GM20000 (cell line): ENCODE measurements at regions not wholly inside any gene's neighbourhood (a gene's known extent, or its start where the extent isn't known, plus 50 kb on each side); places are given as distances from the start of the nearest gene placed in this dataset.

Source experiments
- DNase-seq: peaks from one replicate; pipeline ENCODE4 v3.0.0; 2012; ENCODE audit warnings: low spot score
- TF ChIP-seq, protein P1 (sequence below): IDR thresholded peaks from 2 replicates; pipeline ENCODE4 v1.5.1; 2012; ENCODE audit warnings: mild to moderate bottlenecking, control low read depth; ENCODE audit errors: extremely low read depth, missing control alignments

DNA sequence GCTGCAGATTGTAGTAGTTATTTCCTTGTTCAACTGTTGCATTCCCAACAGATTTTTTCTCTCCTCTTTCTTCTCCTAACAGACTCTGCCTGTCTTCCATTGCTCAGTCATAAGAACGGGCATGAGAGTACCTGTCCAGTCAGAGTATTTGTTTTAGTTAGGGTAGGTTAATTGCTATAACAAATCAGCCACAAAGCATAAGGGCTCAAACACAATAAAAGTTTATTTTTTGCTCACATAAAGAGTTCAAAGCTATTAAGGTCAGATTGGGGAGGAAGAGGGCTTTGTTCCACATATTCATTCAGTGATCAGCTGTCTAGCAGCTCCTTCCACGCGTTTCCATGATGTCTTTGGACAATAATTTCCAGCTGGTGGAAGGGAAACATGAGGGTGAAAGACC lies 92.8 kb upstream of the PLXNC1 start:
- no peak for DNase-seq
- TF ChIP-seq, protein P1, sequence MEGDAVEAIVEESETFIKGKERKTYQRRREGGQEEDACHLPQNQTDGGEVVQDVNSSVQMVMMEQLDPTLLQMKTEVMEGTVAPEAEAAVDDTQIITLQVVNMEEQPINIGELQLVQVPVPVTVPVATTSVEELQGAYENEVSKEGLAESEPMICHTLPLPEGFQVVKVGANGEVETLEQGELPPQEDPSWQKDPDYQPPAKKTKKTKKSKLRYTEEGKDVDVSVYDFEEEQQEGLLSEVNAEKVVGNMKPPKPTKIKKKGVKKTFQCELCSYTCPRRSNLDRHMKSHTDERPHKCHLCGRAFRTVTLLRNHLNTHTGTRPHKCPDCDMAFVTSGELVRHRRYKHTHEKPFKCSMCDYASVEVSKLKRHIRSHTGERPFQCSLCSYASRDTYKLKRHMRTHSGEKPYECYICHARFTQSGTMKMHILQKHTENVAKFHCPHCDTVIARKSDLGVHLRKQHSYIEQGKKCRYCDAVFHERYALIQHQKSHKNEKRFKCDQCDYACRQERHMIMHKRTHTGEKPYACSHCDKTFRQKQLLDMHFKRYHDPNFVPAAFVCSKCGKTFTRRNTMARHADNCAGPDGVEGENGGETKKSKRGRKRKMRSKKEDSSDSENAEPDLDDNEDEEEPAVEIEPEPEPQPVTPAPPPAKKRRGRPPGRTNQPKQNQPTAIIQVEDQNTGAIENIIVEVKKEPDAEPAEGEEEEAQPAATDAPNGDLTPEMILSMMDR: no peak

DNA sequence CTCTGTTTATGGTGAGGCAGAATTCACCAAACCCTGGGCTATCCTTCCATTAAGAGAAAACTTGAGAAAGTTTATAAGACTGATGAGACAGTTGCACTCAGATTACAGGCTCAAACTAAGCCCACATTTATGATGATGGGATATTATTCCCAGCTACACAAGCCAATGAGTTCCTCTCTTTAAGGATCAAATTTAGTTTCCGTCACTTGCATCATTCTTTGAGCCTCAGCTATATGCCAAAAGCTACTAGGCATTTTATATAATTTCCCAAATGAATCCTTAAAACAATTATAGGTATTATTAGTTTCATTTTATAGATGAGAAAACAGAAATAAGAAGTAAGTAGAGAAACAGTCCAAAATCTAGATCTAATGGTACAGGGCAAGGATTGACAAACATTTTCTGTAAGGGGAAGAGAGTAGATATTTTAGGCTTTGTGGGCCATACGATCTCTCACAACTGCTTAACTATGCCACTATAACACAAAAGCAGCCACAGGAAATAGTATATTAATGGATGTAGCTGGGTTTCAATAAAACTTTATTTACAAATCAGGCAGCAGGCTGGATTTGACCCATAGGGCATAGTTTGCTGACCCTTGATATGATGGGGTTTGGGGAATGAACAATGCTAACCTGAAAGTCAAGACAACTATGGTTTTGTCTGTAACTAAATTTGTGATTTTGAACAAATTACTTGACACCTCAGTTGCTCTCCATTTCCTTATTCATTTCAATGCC lies 91.8 kb upstream of the PLXNC1 start:
- DNase-seq: no peak
- TF ChIP-seq, protein P1: no peak

DNA sequence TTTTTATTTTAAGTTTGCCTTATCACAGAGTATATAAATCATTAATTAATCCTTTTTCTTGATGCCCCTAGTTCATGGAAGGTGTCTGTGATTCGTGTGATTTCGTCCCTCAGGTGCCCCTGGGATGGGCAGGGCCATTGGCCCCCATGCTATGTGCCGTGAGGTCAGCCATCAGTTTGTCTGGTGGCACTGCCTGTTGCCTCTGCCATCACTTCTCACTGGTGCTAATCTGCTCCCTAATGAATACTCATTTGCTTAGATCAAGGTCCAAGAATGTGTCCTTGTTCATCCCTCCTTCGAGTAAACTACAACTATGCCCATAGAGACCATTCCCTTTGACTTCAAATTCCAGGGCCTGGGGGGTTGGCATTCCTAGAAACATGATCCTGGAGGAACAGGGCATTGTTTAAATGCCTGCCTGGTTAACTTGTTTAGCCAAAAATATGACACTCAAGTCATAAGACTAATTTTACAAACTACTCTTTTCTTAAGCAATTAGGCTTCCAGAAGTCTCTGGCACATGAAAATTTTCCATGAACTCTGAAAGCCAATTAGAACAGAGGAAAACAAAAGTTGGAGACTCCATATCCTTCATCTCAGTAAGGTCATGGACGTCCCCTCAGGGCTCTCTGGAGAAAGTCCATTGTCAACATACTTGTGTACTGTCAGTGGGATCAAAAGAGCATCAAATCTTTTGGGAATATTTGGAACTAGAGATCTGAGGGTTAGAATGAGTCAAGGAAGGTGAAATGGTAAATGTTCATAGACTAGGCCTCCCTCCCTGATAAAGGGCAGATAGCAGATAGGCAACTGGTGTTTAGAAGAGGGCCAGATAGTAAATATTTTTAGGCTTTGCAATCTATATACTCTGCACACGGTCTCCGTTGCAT lies 90.9 kb upstream of the PLXNC1 start:
- TF ChIP-seq, protein P1: no peak
- no peak for DNase-seq

DNA sequence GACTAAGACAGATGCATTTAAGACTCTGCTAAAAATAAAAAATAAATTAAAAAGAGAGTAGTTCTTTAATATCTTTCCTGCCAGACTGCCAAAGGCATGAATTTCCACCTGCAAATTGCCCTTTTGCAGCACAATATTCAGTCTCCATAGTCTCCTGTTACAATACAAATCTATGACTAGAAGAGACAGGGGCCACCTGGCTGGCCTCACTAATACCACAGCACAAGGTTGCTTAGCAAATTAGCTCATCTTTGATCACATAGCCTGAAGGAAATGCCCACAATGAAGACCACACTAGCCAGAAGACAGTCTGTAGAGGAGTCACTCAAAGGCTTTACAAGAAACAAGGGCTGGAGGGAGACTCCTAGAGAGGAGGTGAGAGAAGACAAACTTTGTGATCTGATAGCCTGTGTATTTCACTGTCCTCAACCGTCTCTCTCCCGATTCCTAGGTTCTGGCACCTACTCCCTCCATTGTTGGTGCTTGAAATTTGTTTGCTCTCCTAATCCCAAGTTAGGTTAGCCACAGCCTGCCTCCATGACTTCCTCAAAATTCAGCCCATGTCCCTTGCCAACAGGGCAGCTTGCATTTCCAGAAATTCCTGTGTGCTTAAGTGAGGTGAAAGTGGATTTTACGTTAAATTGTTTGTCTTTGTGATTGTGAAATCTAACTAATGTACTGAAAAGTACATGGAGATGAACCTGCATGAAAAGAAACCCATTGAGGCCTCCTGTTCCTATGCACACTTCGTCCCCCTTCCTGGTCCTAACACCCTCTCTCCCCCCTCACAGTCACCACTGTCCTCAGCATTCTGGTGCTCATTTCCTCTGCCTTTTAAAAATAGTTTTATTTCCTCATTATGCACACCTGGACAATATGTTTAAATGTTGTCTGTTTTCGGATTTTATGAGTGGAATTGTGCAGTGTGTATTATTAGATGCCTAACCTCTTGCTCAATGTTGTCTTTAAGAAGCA lies 88.7 kb upstream of the PLXNC1 start:
- TF ChIP-seq, protein P1: no peak
- no peak for DNase-seq

DNA sequence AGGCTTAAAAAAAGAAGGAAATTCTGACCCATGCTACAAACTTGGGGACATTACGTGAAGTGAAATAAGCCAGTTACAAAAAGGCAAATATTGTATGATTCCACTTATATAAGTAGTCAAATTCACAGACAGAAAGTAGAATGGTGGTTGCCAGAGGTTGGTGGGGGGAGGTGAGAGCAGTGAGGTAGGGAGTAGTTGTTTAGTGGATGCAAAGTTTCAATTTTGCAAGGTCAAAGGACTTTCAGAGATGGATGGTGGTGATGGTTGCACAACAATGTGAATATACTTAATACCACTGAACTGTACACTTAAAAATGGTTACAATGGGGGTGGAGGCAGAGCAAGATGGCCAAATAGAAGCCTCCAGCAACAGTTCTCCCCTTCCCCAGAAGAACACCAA lies 86.2 kb upstream of the PLXNC1 start:
- DNase-seq: no peak
- TF ChIP-seq, protein P1: no peak

DNA sequence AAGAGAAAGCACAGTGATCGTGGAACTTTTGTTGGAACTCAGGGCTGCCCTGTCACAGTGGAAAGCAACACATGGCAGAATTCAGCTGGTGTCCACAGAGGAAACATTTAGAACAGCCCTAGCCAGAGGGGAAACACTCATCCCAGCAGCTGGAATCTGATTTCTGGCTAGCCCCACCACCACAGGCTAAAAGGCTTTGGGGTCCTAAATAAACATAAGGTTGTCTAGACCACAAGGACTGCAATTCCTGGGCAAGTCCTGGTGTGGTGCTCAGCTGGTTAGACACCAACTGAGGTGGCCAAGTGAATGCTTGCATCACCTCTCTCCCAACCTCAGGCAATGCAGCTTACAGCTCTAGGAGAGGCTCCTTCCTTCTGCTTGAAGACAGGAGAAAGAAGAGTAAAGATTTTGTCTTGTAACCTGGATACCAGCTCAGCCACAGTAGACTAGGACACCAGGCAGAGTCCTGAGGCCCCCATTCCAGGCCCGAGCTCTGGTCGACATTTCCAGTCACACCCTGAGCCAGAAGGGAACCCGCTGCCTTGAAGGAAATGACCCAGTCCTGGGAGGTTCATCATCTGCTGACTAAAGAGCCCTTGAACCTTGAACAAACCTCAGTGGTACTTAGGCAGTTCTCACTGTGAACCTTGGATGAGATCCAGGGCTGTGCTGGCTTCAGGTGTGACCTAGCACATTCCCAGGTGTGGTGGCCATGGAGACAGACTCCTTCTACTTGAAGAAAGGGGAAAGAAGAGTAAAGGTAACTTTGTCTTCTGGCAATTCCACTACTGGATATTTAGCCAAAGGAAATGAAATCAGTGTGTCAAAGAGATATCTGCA lies 85.4 kb upstream of the PLXNC1 start:
- TF ChIP-seq, protein P1: no peak
- no peak for DNase-seq
